ENCODE measurements at regions not wholly inside any gene's neighbourhood (a gene's known extent, or its start where the extent isn't known, plus 50 kb on each side); places are given as distances from the start of the nearest gene placed in this dataset.
"Not testable (repeated sequence)": the region's sequence is repeated elsewhere in the genome, so short reads cannot be mapped to it uniquely, and the experiment has no call there.

DNA sequence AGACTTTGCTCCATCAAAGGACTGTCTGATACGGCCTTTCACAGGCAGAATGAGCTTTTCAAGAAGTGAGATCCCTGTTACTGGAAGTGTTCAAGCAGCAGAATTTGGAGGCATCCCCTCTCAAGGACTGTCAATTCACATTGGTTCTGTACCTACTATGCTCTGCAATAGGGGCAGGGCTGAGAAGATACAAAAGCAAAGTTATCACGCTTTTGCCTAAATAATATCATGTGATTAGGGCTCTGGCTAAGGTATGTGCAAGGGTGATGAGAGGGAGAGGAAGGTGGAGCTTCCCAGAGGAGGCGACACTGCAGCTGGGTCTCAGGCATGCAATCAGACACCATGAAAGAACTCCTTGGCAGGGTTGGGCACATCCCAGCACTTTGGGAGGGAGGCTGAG, 80.2 kb upstream of the PIM1 start:
- TF ChIP-seq, protein P1, sequence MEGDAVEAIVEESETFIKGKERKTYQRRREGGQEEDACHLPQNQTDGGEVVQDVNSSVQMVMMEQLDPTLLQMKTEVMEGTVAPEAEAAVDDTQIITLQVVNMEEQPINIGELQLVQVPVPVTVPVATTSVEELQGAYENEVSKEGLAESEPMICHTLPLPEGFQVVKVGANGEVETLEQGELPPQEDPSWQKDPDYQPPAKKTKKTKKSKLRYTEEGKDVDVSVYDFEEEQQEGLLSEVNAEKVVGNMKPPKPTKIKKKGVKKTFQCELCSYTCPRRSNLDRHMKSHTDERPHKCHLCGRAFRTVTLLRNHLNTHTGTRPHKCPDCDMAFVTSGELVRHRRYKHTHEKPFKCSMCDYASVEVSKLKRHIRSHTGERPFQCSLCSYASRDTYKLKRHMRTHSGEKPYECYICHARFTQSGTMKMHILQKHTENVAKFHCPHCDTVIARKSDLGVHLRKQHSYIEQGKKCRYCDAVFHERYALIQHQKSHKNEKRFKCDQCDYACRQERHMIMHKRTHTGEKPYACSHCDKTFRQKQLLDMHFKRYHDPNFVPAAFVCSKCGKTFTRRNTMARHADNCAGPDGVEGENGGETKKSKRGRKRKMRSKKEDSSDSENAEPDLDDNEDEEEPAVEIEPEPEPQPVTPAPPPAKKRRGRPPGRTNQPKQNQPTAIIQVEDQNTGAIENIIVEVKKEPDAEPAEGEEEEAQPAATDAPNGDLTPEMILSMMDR (IDR thresholded peaks at IDR 0.05; ENCODE audit: low read depth, low read length, missing control alignments), result no peak
- no peak overlapping the region for H3K4me3 ChIP-seq (replicated peaks; ENCODE audit: low read depth, low read length)
- no peak for DNase-seq (ENCODE audit: extremely low read depth, low read depth)

DNA sequence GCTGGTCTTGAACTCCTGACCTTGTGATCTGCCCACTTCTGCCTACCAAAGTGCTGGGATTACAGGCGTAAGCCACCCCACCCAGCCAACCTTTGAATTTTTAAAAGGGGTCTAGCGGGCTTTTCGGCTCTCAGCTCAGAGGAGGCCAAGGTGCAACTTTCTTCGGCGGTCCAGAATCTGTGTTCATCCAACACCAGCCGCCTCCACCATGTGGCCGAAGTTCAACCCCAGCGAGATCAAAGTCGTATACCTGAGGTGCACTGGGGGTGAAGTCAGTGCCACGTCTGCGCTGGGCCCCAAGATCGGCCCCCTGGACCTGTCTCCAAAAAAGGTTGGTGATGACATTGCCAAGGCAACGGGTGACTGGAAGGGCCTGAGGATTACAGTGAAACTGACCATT, 78.8 kb upstream of the PIM1 start:
- H3K4me3 ChIP-seq (replicated peaks; ENCODE audit: low read depth, low read length); DNase-seq (ENCODE audit: extremely low read depth, low read depth): not testable (repeated sequence)

DNA sequence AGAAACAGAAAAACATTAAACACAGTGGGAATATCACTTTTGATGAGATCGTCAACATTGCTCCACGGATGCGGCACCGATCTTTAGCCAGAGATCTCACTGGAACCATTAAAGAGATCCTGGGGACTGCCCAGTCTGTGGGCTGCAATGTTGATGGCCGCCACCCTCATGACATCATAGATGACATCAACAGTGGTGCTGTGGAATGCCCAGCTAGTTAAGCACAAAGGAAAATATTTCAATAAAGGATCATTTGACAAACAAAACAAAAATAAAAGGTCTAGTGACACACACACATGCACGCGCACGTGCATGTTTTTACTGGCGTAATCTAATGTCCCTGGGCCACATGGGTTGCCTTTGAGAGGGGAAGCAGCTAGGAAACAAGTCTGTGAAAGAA, 78.4 kb upstream of the PIM1 start:
- not testable (repeated sequence) for H3K4me3 ChIP-seq (replicated peaks; ENCODE audit: low read depth, low read length); DNase-seq (ENCODE audit: extremely low read depth, low read depth)

DNA sequence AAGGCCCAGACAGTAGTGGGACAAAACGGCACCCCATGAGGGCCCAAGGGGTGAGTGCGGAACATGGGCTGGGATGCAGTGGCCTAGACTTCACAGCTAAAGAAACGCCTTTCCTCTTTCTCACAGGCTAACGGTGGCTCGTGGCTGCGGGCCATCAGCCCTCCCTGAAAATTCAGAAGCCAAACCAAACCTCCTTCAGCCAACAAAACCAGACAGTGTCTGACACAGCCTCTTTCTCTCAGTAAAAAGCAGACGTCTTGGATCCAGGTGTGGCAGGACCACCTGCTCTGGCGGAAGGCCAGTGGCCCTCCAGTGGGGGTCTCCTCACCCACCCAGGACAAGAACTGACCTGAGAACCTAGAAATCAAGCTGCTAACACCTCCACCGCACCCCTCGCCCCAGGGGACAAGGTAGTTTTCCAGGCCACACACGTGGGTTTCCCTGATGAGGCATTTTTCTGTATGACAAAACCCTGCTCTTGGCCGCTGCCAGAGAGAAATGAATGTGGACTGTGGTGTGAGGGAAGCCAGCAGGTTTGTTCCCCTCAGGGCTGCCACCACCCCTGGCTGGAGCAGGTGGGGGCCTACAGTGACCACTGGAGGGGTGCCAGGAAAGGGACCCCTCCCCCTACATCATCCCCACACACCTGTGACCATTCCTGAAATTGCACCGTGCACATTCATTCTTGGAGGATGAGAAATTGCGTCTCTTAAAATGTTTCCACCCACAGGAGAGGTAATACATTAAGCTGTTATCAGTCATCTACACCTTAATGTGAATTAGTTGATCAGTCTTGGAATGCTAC, 76.8 kb upstream of the PIM1 start:
- no peak overlapping the region for H3K4me3 ChIP-seq (replicated peaks; ENCODE audit: low read depth, low read length)
- TF ChIP-seq, protein P1 (IDR thresholded peaks at IDR 0.05; ENCODE audit: low read depth, low read length, missing control alignments), result no peak
- DNase-seq (ENCODE audit: extremely low read depth, low read depth), result no peak

DNA sequence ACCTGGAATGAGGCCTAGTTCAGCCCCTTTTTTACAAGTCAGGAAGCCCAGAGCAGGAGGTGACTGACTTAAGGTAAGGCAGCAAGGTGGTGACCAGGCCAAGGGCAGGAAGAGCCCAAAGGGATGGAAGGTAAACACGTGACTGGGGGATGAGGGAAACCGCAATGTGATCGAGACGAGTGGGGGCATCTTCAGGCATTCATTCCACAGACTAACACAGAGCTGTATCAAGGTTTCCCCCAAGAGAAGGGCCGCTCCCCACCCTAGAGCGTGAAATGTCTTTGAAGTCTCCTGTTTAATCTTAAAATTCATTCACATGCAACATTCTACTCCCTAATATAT, 76.3 kb upstream of the PIM1 start:
- TF ChIP-seq, protein P1 (IDR thresholded peaks at IDR 0.05; ENCODE audit: low read depth, low read length, missing control alignments), result no peak
- no peak overlapping the region for H3K4me3 ChIP-seq (replicated peaks; ENCODE audit: low read depth, low read length)
- DNase-seq (ENCODE audit: extremely low read depth, low read depth), result no peak

DNA sequence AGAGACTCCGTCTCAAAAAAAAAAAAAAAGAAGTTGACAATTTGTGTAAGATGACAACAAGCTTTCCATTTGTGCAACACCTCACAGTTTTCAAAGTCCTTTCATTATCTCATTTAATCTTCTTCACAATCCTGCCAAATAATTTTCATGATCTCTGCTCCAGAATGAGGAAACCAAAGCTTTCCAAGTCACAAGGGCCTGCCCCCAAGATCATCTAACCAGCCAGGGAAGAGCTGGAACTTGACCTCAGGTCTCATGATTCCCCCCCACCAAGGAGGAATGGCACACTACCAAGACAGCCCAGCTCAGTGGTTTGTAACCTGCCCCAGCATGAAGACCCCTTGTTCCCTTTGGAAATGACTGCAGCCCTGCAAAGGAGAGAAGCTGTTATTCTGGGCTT, 74.0 kb upstream of the PIM1 start:
- TF ChIP-seq, protein P1 (IDR thresholded peaks at IDR 0.05; ENCODE audit: low read depth, low read length, missing control alignments), result no peak
- no peak for DNase-seq (ENCODE audit: extremely low read depth, low read depth)
- no peak overlapping the region for H3K4me3 ChIP-seq (replicated peaks; ENCODE audit: low read depth, low read length)

DNA sequence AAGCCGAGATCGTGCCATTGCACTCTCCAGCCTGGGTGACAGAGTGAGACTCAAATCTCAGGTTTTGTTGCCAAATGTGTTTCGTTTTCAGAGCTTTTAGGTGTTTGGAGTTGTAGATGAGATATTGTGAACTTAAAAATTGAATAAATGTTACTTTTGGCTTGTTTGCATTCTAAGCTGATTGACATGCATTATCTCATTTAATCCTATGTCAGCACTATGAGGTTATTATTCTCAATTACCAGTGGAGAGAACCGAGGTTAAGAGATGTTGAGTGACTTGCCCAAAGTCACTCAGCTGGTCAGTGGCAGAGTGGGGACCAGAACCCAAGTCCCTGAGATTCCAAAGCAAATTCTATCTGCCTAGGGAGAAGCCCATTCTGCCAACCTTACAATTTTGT, 72.6 kb upstream of the PIM1 start:
- TF ChIP-seq, protein P1 (IDR thresholded peaks at IDR 0.05; ENCODE audit: low read depth, low read length, missing control alignments), result no peak
- DNase-seq (ENCODE audit: extremely low read depth, low read depth), result no peak
- no peak overlapping the region for H3K4me3 ChIP-seq (replicated peaks; ENCODE audit: low read depth, low read length)

DNA sequence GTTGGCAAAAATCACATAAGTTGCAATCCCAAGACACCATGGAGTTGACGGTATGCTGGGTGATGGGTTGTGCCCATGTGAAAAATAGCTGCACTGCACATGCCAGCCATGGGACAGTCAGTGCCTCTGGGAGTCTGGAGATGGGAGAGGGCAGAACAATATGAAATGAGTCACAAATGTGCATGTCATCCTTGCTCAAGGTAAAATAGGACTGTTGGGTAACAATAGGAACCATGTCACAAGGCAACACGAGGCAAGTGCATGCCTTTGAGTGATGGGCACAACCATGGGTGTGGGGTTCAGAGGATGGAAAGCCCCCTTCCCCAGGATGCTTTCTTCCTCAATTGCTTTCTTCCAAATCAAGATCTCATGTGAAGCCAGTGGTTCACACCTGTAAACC, 70.5 kb upstream of the PIM1 start:
- H3K4me3 ChIP-seq (replicated peaks; ENCODE audit: low read depth, low read length), result no peak overlapping the region
- TF ChIP-seq, protein P1 (IDR thresholded peaks at IDR 0.05; ENCODE audit: low read depth, low read length, missing control alignments), result no peak
- no peak for DNase-seq (ENCODE audit: extremely low read depth, low read depth)
